ENCODE measurements at regions not wholly inside any gene's neighbourhood (a gene's known extent, or its start where the extent isn't known, plus 50 kb on each side); places are given as distances from the start of the nearest gene placed in this dataset.

DNA sequence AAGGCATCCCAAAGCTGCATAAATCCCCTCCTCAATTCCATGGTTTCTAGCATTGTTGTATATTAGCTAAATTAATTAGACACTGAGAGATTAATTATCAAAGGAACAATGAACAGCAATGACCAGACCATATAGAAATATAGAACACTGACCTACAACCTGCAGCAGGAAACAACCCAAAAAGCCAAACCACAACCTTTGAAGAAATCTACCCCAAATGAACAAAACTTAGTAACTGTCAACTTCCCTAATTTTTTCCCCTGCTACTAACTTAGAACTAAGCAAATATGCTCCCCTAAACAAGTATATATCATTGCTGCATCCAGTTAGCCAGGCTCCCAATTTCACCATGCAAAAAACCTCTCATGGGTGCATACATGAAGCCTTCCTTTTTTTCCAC is 268.0 kb upstream of the ANO3 start:
- no peak for DNase-seq (ENCODE audit: low spot score in 2 of 2)
- H3K4me3 ChIP-seq (ENCODE audit: low read depth, poor library complexity, severe bottlenecking): no peak overlapping the region
- TF ChIP-seq POLR2A (IDR thresholded peaks at IDR 0.05): no peak
- TF ChIP-seq, protein P1, sequence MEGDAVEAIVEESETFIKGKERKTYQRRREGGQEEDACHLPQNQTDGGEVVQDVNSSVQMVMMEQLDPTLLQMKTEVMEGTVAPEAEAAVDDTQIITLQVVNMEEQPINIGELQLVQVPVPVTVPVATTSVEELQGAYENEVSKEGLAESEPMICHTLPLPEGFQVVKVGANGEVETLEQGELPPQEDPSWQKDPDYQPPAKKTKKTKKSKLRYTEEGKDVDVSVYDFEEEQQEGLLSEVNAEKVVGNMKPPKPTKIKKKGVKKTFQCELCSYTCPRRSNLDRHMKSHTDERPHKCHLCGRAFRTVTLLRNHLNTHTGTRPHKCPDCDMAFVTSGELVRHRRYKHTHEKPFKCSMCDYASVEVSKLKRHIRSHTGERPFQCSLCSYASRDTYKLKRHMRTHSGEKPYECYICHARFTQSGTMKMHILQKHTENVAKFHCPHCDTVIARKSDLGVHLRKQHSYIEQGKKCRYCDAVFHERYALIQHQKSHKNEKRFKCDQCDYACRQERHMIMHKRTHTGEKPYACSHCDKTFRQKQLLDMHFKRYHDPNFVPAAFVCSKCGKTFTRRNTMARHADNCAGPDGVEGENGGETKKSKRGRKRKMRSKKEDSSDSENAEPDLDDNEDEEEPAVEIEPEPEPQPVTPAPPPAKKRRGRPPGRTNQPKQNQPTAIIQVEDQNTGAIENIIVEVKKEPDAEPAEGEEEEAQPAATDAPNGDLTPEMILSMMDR (IDR thresholded peaks at IDR 0.05): no peak
- intact Hi-C loops (cut with DNase I; ENCODE audit: low total_unique reads): no loop called here

DNA sequence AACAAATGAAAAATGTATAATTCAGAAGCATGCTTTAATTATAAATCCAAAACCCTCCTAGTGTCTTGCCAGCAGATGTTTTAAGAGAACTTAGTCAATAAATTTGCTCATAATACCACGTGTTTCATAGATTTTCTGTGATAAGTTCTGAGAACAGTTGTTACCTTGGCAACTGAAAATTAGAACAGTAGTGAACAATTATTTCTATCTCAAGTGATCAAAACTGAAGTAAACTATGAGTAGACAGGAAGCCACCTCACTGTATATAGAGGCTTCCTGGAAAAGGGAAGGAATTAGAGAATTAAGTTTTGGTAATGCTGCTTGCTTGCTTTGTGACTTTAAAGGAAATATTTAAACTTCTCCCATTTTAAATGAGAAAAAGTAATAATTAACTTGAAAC is 266.0 kb upstream of the ANO3 start:
- 23 to 29% methylated on average over 1 of the region's 1 CpG for WGBS, 2 donors
- no peak for TF ChIP-seq POLR2A (IDR thresholded peaks at IDR 0.05)
- TF ChIP-seq, protein P1 (IDR thresholded peaks at IDR 0.05): no peak
- intact Hi-C loops (cut with DNase I; ENCODE audit: low total_unique reads): no loop called here
- DNase-seq (ENCODE audit: low spot score in 2 of 2): no peak
- no peak overlapping the region for H3K4me3 ChIP-seq (ENCODE audit: low read depth, poor library complexity, severe bottlenecking)

DNA sequence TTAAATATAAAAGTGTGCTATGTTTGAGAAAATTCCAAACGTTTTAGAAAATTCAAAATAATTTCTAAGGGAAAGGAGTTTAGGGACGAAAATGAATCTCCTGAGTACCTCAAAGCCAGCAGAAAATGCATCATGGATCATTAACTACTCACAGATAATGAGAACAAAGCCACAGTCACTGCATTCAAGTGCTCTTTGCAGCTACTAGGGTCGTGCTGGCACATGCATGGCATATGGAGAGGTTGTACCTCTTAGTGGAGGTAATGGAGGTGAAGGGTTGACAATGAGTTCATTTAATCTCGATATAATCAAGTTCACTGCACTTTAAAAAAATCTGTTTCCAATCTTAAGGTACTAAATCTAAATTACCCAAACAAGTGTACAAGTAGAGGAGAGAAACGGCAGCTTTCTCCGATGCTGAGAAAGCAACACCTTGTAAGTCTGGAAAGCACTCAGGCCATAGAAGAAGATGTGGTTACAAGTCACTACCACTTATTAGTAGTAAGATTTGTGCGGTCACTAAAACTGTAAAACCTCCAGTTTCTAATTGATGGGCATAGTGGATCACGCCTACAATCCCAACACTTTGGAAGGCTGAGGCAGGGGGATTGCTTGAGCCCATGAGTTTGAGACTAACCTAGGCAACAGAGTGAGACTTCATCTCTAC is 261.1 kb upstream of the ANO3 start:
- no peak for DNase-seq (ENCODE audit: low spot score in 2 of 2)
- intact Hi-C loops (cut with DNase I; ENCODE audit: low total_unique reads): no loop called here
- WGBS, 2 donors: 66 to 67% methylated on average over 8 of the region's 8 CpGs
- TF ChIP-seq POLR2A (IDR thresholded peaks at IDR 0.05): no peak
- TF ChIP-seq, protein P1 (IDR thresholded peaks at IDR 0.05): no peak
- H3K4me3 ChIP-seq (ENCODE audit: low read depth, poor library complexity, severe bottlenecking): no peak overlapping the region

DNA sequence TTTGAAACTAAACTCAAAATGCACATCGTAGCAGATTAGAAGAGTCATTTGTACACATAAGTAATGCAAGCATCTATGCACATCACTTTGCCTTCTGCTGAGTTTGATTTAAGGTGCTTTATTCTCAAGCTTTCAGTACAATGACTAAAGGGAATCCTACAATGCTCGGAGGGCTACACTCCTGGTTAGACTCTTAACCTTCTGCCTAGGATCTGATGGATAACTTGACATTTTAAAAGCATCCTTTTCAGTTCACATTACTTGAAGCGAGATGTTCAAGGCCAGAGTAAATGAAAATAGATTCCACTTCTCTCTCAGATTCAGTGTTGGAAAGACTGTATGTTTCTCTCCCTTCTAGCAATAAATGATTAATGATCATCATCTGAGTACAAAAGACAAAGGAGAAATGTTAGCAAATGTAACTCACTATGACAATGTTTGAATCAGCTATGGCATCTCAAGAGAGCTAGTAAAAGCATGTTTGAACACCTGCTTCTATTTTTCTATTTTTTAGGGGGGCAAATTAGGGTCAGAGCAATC is 259.2 kb upstream of the ANO3 start:
- peak overlapping the region; percentile 1 for H3K4me3 ChIP-seq (ENCODE audit: low read depth, poor library complexity, severe bottlenecking)
- whole genome bisulfite sequencing, 2 donors: 81 to 85% methylated on average over 3 of the region's 3 CpGs
- no peak for DNase-seq (ENCODE audit: low spot score in 2 of 2)
- TF ChIP-seq, protein P1 (IDR thresholded peaks at IDR 0.05): no peak
- no peak for TF ChIP-seq POLR2A (IDR thresholded peaks at IDR 0.05)
- intact Hi-C loops (cut with DNase I; ENCODE audit: low total_unique reads): no loop called here

DNA sequence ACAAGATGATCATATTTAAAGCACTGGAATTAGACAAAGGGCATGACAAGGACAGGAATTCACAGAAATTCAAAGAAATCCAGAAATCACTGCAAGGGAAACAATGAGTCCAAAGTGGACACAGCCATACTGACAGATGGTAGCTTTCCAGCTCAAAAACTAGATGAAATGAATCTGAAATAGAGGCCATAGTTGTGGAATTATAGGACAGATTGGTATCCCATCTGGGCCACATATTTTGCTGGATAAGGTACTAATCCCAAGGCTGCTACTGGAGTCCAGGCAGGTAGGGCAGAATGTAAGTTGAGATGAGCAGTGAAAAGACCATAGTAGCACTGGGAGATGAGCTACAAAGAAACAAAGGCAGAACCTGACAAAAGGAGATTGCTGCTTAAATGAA is 258.3 kb upstream of the ANO3 start:
- no peak for TF ChIP-seq POLR2A (IDR thresholded peaks at IDR 0.05)
- TF ChIP-seq, protein P1 (IDR thresholded peaks at IDR 0.05): no peak
- intact Hi-C loops (cut with DNase I; ENCODE audit: low total_unique reads): no loop called here
- H3K4me3 ChIP-seq (ENCODE audit: low read depth, poor library complexity, severe bottlenecking): no peak overlapping the region
- DNase-seq (ENCODE audit: low spot score in 2 of 2): no peak
